ENCODE measurements at regions not wholly inside any gene's neighbourhood (a gene's known extent, or its start where the extent isn't known, plus 50 kb on each side); places are given as distances from the start of the nearest gene placed in this dataset.

GRCh38 chr1:213657013-213657412 is 330.8 kb upstream of the PROX1 start:
- TF ChIP-seq ZFX (IDR thresholded peaks at IDR 0.05) (no peak), CTCF (conservative IDR thresholded peaks at IDR 0.05) (no peak)
- H3K27ac ChIP-seq = no peak overlapping the region

- TF ChIP-seq CTCF (conservative IDR thresholded peaks at IDR 0.05) = no peak
- no peak for TF ChIP-seq ZFX (IDR thresholded peaks at IDR 0.05)
- no peak overlapping the region for H3K27ac ChIP-seq
These were observed 329.9 kb upstream of the PROX1 start for GRCh38 chr1:213657879-213658278.

- no peak for TF ChIP-seq CTCF (conservative IDR thresholded peaks at IDR 0.05)
- TF ChIP-seq ZFX (IDR thresholded peaks at IDR 0.05) = no peak
- no peak overlapping the region for H3K27ac ChIP-seq
These were observed 329.3 kb upstream of the PROX1 start for GRCh38 chr1:213658457-213658856.

- TF ChIP-seq ZFX (IDR thresholded peaks at IDR 0.05) (no peak), CTCF (conservative IDR thresholded peaks at IDR 0.05) (no peak)
- H3K27ac ChIP-seq = no peak overlapping the region
These were observed 327.9 kb upstream of the PROX1 start for GRCh38 chr1:213659580-213660547.

- TF ChIP-seq CTCF (conservative IDR thresholded peaks at IDR 0.05) (no peak), ZFX (IDR thresholded peaks at IDR 0.05) (no peak)
- H3K27ac ChIP-seq = no peak overlapping the region
These were observed 326.5 kb upstream of the PROX1 start for GRCh38 chr1:213661302-213661701.

- no peak overlapping the region for H3K27ac ChIP-seq
- TF ChIP-seq CTCF (conservative IDR thresholded peaks at IDR 0.05) (no peak; the same call in none of the 2 replicates), ZFX (IDR thresholded peaks at IDR 0.05) (no peak)
These were observed 321.7 kb upstream of the PROX1 start for GRCh38 chr1:213666113-213666512.

- TF ChIP-seq ZFX (IDR thresholded peaks at IDR 0.05) = no peak
- TF ChIP-seq CTCF (conservative IDR thresholded peaks at IDR 0.05) = no peak
- no peak overlapping the region for H3K27ac ChIP-seq
These were observed 320.9 kb upstream of the PROX1 start for GRCh38 chr1:213666922-213667321.
